ENCODE measurements at regions not wholly inside any gene's neighbourhood (a gene's known extent, or its start where the extent isn't known, plus 50 kb on each side); places are given as distances from the start of the nearest gene placed in this dataset.
"Not testable (repeated sequence)": the region's sequence is repeated elsewhere in the genome, so short reads cannot be mapped to it uniquely, and the experiment has no call there.

GRCh38 chr13:108074429-108074828 is 140.9 kb downstream of the LIG4 start:
- POLR2A ChIA-PET (ENCODE audit: low non-redundant PET); H3K4me3 ChIP-seq (ENCODE audit: low read depth, low read length, poor library complexity, severe bottlenecking); H3K27ac ChIP-seq (ENCODE audit: low read depth, low read length, poor library complexity, severe bottlenecking); CTCF ChIA-PET; intact Hi-C loops (cut with micrococcal nuclease; ENCODE audit: unreplicated experiment); H3K36me3 ChIP-seq (ENCODE audit: insufficient read depth, low read length, poor library complexity, severe bottlenecking); BruUV-seq (replicated peaks); DNase-seq (ENCODE audit: low spot score); H3K9me3 ChIP-seq (ENCODE audit: low read depth, low read length, poor library complexity, severe bottlenecking); H3K27me3 ChIP-seq (replicated peaks; ENCODE audit: insufficient read depth, low read depth, low read length, poor library complexity): not testable (repeated sequence)
- H3K4me1 ChIP-seq (ENCODE audit: insufficient read depth, low read length, poor library complexity, severe bottlenecking) = peaks cover 13% of the 10 kb centered on the region
- peak; percentile 31; the same call in 1 of the 2 replicates for TF ChIP-seq CTCF (conservative IDR thresholded peaks at IDR 0.05; ENCODE audit: low read depth, low read length)

GRCh38 chr13:108070925-108071324 is 144.4 kb downstream of the LIG4 start:
- H3K9me3 ChIP-seq (ENCODE audit: low read depth, low read length, poor library complexity, severe bottlenecking) = peaks cover 5% of the 10 kb centered on the region
- TF ChIP-seq EZH2 (IDR thresholded peaks at IDR 0.05; ENCODE audit: borderline replicate concordance, low read depth, low read length, poor library complexity, severe bottlenecking) (no peak), CTCF (conservative IDR thresholded peaks at IDR 0.05; ENCODE audit: low read depth, low read length) (no peak)
- peak; percentile 67 for DNase-seq (ENCODE audit: low spot score)
- no peak overlapping the region for H3K4me3 ChIP-seq (ENCODE audit: low read depth, low read length, poor library complexity, severe bottlenecking)
- peak overlapping the region; percentile 72 for H3K27ac ChIP-seq (ENCODE audit: low read depth, low read length, poor library complexity, severe bottlenecking)
- ChIA-PET CTCF (no interaction called here), POLR2A (ENCODE audit: low non-redundant PET) (no interaction called here)
- no peaks in the 10 kb centered on the region for H3K27me3 ChIP-seq (replicated peaks; ENCODE audit: insufficient read depth, low read depth, low read length, poor library complexity)
- no peaks in the 10 kb centered on the region for H3K36me3 ChIP-seq (ENCODE audit: insufficient read depth, low read length, poor library complexity, severe bottlenecking)
- H3K4me1 ChIP-seq (ENCODE audit: insufficient read depth, low read length, poor library complexity, severe bottlenecking) = peaks cover 13% of the 10 kb centered on the region
- intact Hi-C loops (cut with micrococcal nuclease; ENCODE audit: unreplicated experiment) = no loop called here
- BruUV-seq (replicated peaks) = no TSS peak

GRCh38 chr13:108070491-108070890 is 144.8 kb downstream of the LIG4 start:
- no peak for TF ChIP-seq EZH2 (IDR thresholded peaks at IDR 0.05; ENCODE audit: borderline replicate concordance, low read depth, low read length, poor library complexity, severe bottlenecking)
- TF ChIP-seq CTCF (conservative IDR thresholded peaks at IDR 0.05; ENCODE audit: low read depth, low read length) = no peak
- H3K4me1 ChIP-seq (ENCODE audit: insufficient read depth, low read length, poor library complexity, severe bottlenecking) = peaks cover 13% of the 10 kb centered on the region
- peak overlapping the region; percentile 72 for H3K27ac ChIP-seq (ENCODE audit: low read depth, low read length, poor library complexity, severe bottlenecking)
- H3K36me3 ChIP-seq (ENCODE audit: insufficient read depth, low read length, poor library complexity, severe bottlenecking) = no peaks in the 10 kb centered on the region
- DNase-seq (ENCODE audit: low spot score) = peak; percentile 54
- H3K27me3 ChIP-seq (replicated peaks; ENCODE audit: insufficient read depth, low read depth, low read length, poor library complexity) = no peaks in the 10 kb centered on the region
- H3K4me3 ChIP-seq (ENCODE audit: low read depth, low read length, poor library complexity, severe bottlenecking) = no peak overlapping the region
- POLR2A ChIA-PET (ENCODE audit: low non-redundant PET) = no interaction called here
- CTCF ChIA-PET = no interaction called here
- no TSS peak for BruUV-seq (replicated peaks)
- H3K9me3 ChIP-seq (ENCODE audit: low read depth, low read length, poor library complexity, severe bottlenecking) = peaks cover 5% of the 10 kb centered on the region
- intact Hi-C loops (cut with micrococcal nuclease; ENCODE audit: unreplicated experiment) = no loop called here

Measured in A673 (cell line).